ENCODE measurements at regions not wholly inside any gene's neighbourhood (a gene's known extent, or its start where the extent isn't known, plus 50 kb on each side); places are given as distances from the start of the nearest gene placed in this dataset.

GRCh38 chr4:44801384-44801783 is 75.0 kb upstream of the GNPDA2 start:
- TF ChIP-seq ELK1 (IDR thresholded peaks at IDR 0.05; ENCODE audit: borderline replicate concordance, low read depth, low read length) (no peak), CEBPB (IDR thresholded peaks at IDR 0.05; ENCODE audit: low read depth, low read length) (peak; percentile 54)
- TF ChIP-seq, protein P1, sequence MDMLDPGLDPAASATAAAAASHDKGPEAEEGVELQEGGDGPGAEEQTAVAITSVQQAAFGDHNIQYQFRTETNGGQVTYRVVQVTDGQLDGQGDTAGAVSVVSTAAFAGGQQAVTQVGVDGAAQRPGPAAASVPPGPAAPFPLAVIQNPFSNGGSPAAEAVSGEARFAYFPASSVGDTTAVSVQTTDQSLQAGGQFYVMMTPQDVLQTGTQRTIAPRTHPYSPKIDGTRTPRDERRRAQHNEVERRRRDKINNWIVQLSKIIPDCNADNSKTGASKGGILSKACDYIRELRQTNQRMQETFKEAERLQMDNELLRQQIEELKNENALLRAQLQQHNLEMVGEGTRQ (IDR thresholded peaks at IDR 0.05; ENCODE audit: low read depth, low read length): no peak
- no peak overlapping the region for H3K23ac ChIP-seq (ENCODE audit: low read depth, low read length)
- no peak overlapping the region for H3K14ac ChIP-seq (replicated peaks; ENCODE audit: low read depth, low read length)
- H3K36me3 ChIP-seq (ENCODE audit: control insufficient read depth, insufficient read depth, low read length): no peaks in the 10 kb centered on the region
- no peak overlapping the region for H2BK120ac ChIP-seq (ENCODE audit: low read depth, low read length)
- no peak overlapping the region for H2BK15ac ChIP-seq (ENCODE audit: low read depth, low read length)
- no peak overlapping the region for H3K27ac ChIP-seq (ENCODE audit: insufficient read depth, low read length)
- DNase-seq: no peak
- WGBS, 2 experiments (ENCODE audit: extremely low coverage in 2 of 2, insufficient read length in 1 of 2): no CpG with 5 or more reads among the region's 1 CpG
- no peak overlapping the region for H2AFZ ChIP-seq (replicated peaks; ENCODE audit: low read length, poor library complexity)
- no peaks in the 10 kb centered on the region for H3K4me1 ChIP-seq (ENCODE audit: control insufficient read depth, insufficient read depth, low read length)
- in situ Hi-C loops (cut with MboI; ENCODE audit: low sequenced_read_pairs) (no loop called here), intact Hi-C loops (cut with micrococcal nuclease) (no loop called here), dilution Hi-C loops (cut with HindIII; ENCODE audit: low sequenced_read_pairs, unreplicated experiment) (no loop called here)
- no peak overlapping the region for H3K4ac ChIP-seq (ENCODE audit: low read depth, low read length)
- no peak overlapping the region for H4K91ac ChIP-seq (ENCODE audit: insufficient read depth, low read depth, low read length)
- no peak overlapping the region for H3K9ac ChIP-seq (ENCODE audit: low read depth, low read length)
- H3K4me2 ChIP-seq (ENCODE audit: low read depth, low read length): no peak overlapping the region
- H4K8ac ChIP-seq (ENCODE audit: low read depth in 2 of 2, low read length in 2 of 2): no peak overlapping the region
- H3K9me3 ChIP-seq (ENCODE audit: control insufficient read depth, insufficient read depth, low read length): peaks cover 7% of the 10 kb centered on the region
- ChIA-PET CTCF (no interaction called here), POLR2A (ENCODE audit: unreplicated experiment) (no interaction called here)
- H3K18ac ChIP-seq (ENCODE audit: low read depth, low read length): no peak overlapping the region
- H3K9me1 ChIP-seq (ENCODE audit: insufficient read depth, low read length): no peaks in the 10 kb centered on the region
- H4K5ac ChIP-seq (ENCODE audit: low read depth, low read length): no peak overlapping the region
- H3K79me1 ChIP-seq (ENCODE audit: low read depth in 1 of 2, low read length in 2 of 2): no peaks in the 10 kb centered on the region
- no peak overlapping the region for H3K56ac ChIP-seq (ENCODE audit: extremely low read depth, insufficient read depth, low read length)
- H3K4me3 ChIP-seq (ENCODE audit: insufficient read depth, low read depth, low read length): no peak overlapping the region
- H4K20me1 ChIP-seq (ENCODE audit: insufficient read depth, low read length): no peaks in the 10 kb centered on the region
- BruUV-seq (replicated peaks): no TSS peak
- no peak for ATAC-seq (ENCODE audit: low read depth)
- H2AK5ac ChIP-seq (ENCODE audit: low read depth, low read length): no peak overlapping the region
- no peak overlapping the region for H2BK20ac ChIP-seq (ENCODE audit: low read depth, low read length)
- H3K27me3 ChIP-seq (ENCODE audit: control insufficient read depth, insufficient read depth, low read length): no peaks in the 10 kb centered on the region
- no peak overlapping the region for H2BK5ac ChIP-seq (ENCODE audit: low read depth, low read length, poor library complexity, severe bottlenecking)
- no peak overlapping the region for H2AK9ac ChIP-seq (replicated peaks; ENCODE audit: low read depth, low read length, poor library complexity)

Measured in IMR-90 (cell line).